GM12878 (cell line): ENCODE measurements at regions not wholly inside any gene's neighbourhood (a gene's known extent, or its start where the extent isn't known, plus 50 kb on each side); places are given as distances from the start of the nearest gene placed in this dataset.

Experiments used
- ATAC-seq: fragments of 200-7000 bp; cut with Tn5 transposase; 3 replicates; pipeline ENCODE4 v1.9.1; 2020; ENCODE audit warnings: mild to moderate bottlenecking, moderate library complexity
- BruUV-seq: library from RNA; stranded (reverse); fragments of 400-500 nt; replicated peaks from 2 replicates; lab custom pipeline; 2021; lab: Mats Ljungman, UMichigan
- CTCF ChIA-PET: fragments of 300-600 bp; sonication (Branson Sonifier 250); formaldehyde crosslinking; extraction: SDS; loops from one replicate; lab custom pipeline; 2021; ENCODE audit warnings: inconsistent platforms; lab: Yijun Ruan, JAX
- POLR2A ChIA-PET: fragments of 350-600 bp; formaldehyde crosslinking; extraction: SDS; loops from one replicate; lab custom pipeline; 2021; ENCODE audit warnings: inconsistent platforms; lab: Charles Lee
- RAD21 ChIA-PET: fragments of 300-600 bp; sonication (Branson Sonifier 250); formaldehyde crosslinking; loops from one replicate; lab custom pipeline; 2023; ENCODE audit warnings: antibody characterized with exemption; ENCODE audit not compliant: unreplicated experiment; lab: Charles Lee
- SMC1A ChIA-PET: fragments of 300-600 bp; sonication (Branson Sonifier 250); formaldehyde crosslinking; loops from one replicate; lab custom pipeline; 2023; ENCODE audit not compliant: unreplicated experiment, uncharacterized antibody; lab: Charles Lee
- DNase-seq: peaks from one replicate; pipeline ENCODE4 v3.0.0-alpha.2; 2011; ENCODE audit warnings: low read depth, low spot score
- FAIRE-seq: peaks from 3 replicates; lab custom pipeline; 2011; peaks lifted over from hg19 to GRCh38; lab: Jason Lieb, UNC
- H2AFZ ChIP-seq: 2 replicates; pipeline ENCODE4 v1.6.0; 2011; ENCODE audit warnings: low read depth, low read length, control low read depth; ENCODE audit not compliant: control insufficient read depth
- H3K27ac ChIP-seq: 2 replicates; pipeline ENCODE4 v1.5.1; 2011; ENCODE audit warnings: control low read depth; ENCODE audit not compliant: control insufficient read depth, insufficient read depth
- H3K27me3 ChIP-seq, 2 experiments: replicated peaks in 1 of 2; 2 replicates each; pipeline versions ENCODE4 v1.6.0 to v1.6.1; 2011; ENCODE audit warnings: low read length in 1 of 2; ENCODE audit not compliant: control insufficient read depth in 2 of 2, insufficient read depth in 2 of 2
- H3K36me3 ChIP-seq, 2 experiments: 2 replicates each; pipeline ENCODE4 v1.5.1; 2011; ENCODE audit warnings: low read length in 1 of 2; ENCODE audit not compliant: control insufficient read depth in 2 of 2, insufficient read depth in 2 of 2
- H3K4me1 ChIP-seq: 2 replicates; pipeline ENCODE4 v1.6.1; 2011; ENCODE audit warnings: mild to moderate bottlenecking, low read length, moderate library complexity, mixed read lengths; ENCODE audit not compliant: control insufficient read depth, insufficient read depth
- H3K4me2 ChIP-seq: 2 replicates; pipeline ENCODE4 v1.6.0; 2011; ENCODE audit warnings: control low read depth; ENCODE audit not compliant: control insufficient read depth, insufficient read depth
- H3K4me3 ChIP-seq: fragments of 200-600 bp; sonication (generic); 2 replicates; pipeline ENCODE4 v1.5.1; 2016
- H3K79me2 ChIP-seq: 2 replicates; pipeline ENCODE4 v1.6.0; 2011; ENCODE audit warnings: low read length; ENCODE audit not compliant: control insufficient read depth, insufficient read depth
- H3K9ac ChIP-seq: 2 replicates; pipeline ENCODE4 v1.8.0; 2011; ENCODE audit warnings: low read length, control low read depth, mixed read lengths; ENCODE audit not compliant: control insufficient read depth, insufficient read depth
- H3K9me3 ChIP-seq: replicated peaks from 3 replicates; pipeline ENCODE4 v1.5.1; 2011; ENCODE audit warnings: mild to moderate bottlenecking, low read length; ENCODE audit not compliant: control insufficient read depth, insufficient read depth
- H4K20me1 ChIP-seq: 2 replicates; pipeline ENCODE4 v1.6.0; 2011; ENCODE audit not compliant: control insufficient read depth, insufficient read depth
- NFYB ChIP-seq: IDR thresholded peaks from 2 replicates; pipeline ENCODE4 v1.6.1; 2011; ENCODE audit warnings: low read depth, mild to moderate bottlenecking, low read length, improper control_type of control experiment, moderate library complexity; ENCODE audit not compliant: insufficient read depth
- SPI1 ChIP-seq: IDR thresholded peaks from 2 replicates; pipeline ENCODE4 v1.6.1; 2011; ENCODE audit warnings: low read depth, mild to moderate bottlenecking, low read length, moderate library complexity, borderline replicate concordance; ENCODE audit not compliant: insufficient read depth
- SREBF2 ChIP-seq: IDR thresholded peaks from 2 replicates; pipeline ENCODE4 v1.6.1; 2012; ENCODE audit warnings: mild to moderate bottlenecking, low read length
- STAT1 ChIP-seq: fragments of 450-650 bp; conservative IDR thresholded peaks from 2 replicates; pipeline ENCODE4 v1.6.1; 2014; ENCODE audit warnings: antibody characterized with exemption, mild to moderate bottlenecking
- WGBS: methylation state at CpG from one replicate; pipeline ENCODE4 v1.1.6; 2016; ENCODE audit warnings: low lambda C conversion rate; ENCODE audit not compliant: insufficient replicate concordance, insufficient coverage; ENCODE audit errors: missing lambda C conversion rate; 5-methylcytosine and 5-hydroxymethylcytosine counted together
- in situ Hi-C: fragments of 300-500 bp; cut with MboI; formaldehyde crosslinking; loops from 9 replicates; pipeline ENCODE4 v1.14.3; 2018; ENCODE audit warnings: mixed read lengths
- intact Hi-C: fragments of 100-400 bp; cut with micrococcal nuclease; formaldehyde crosslinking; loops from one replicate; pipeline ENCODE4 v1.14.2; 2022; ENCODE audit not compliant: unreplicated experiment
- TF ChIP-seq, protein P1 (sequence below): fragments of 450-650 bp; IDR thresholded peaks from 2 replicates; pipeline ENCODE4 v1.6.1; 2017; ENCODE audit warnings: antibody characterized with exemption, mild to moderate bottlenecking, moderate library complexity

DNA sequence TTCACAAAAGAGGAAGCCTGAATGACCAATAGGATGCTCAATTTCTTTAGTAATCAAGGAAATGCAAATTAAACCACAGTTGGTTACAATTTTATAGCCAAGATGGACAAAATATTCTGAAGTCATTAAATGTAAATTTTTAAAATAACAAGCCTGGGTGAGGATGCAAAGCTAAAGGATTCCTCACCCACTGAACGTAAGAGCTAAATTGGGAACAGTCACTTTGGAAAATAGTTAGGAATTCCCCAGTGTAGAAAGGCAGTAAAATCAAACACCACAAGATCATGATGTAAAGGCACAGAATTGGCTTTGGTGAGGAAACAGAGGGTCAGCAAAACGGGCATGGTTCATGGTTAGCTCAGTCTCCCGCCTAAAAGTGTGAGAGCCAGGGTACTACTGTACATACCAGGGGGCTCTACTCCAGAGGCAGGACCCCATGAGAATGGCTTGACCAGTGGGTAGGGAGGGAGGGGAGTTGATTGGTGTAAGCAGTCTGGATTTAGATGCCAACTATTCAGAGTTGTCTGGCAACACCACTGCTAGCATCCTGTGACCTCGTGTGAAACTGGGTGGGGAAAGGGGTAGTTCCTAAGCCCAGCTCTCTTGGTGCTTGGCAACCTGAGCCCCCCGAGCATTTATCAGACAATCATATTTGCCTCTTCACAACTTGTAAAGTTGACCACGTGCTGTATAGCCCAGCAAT is 213.4 kb upstream of the EGLN3 start:
- FAIRE-seq, result peak; percentile 27
- ChIA-PET SMC1A (interaction anchor here (0.6 to 3.3 kb wide), 7 partner anchors 16 to 299 kb away, joined by 3 to 20 read pairs (median 3); no protein-coding TSS in a partner anchor), CTCF (interaction anchor here (0.6 to 1.8 kb wide), 4 partner anchors 10 to 320 kb away, joined by 3 to 6 read pairs (median 4); no protein-coding TSS in a partner anchor), RAD21 (interaction anchor here (1.1 to 2.7 kb wide), 4 partner anchors 9 to 66 kb away, joined by 3 to 9 read pairs (median 6); no protein-coding TSS in a partner anchor), POLR2A (interaction anchor here (0.6 to 1.0 kb wide), 2 partner anchors 9 to 37 kb away, joined by 4 to 7 read pairs; no protein-coding TSS in a partner anchor)
- H3K27me3 ChIP-seq, result no peaks in the 10 kb centered on the region
- H3K9ac ChIP-seq, result no peak overlapping the region
- in situ Hi-C loops (no loop called here), intact Hi-C loops (no loop called here)
- no peak overlapping the region for H3K4me3 ChIP-seq
- no peak for TF ChIP-seq SREBF2
- TF ChIP-seq SPI1, result peak; percentile 44; the same call in 1 of the 2 replicates
- no peak for TF ChIP-seq NFYB
- TF ChIP-seq STAT1, result no peak
- TF ChIP-seq, protein P1, sequence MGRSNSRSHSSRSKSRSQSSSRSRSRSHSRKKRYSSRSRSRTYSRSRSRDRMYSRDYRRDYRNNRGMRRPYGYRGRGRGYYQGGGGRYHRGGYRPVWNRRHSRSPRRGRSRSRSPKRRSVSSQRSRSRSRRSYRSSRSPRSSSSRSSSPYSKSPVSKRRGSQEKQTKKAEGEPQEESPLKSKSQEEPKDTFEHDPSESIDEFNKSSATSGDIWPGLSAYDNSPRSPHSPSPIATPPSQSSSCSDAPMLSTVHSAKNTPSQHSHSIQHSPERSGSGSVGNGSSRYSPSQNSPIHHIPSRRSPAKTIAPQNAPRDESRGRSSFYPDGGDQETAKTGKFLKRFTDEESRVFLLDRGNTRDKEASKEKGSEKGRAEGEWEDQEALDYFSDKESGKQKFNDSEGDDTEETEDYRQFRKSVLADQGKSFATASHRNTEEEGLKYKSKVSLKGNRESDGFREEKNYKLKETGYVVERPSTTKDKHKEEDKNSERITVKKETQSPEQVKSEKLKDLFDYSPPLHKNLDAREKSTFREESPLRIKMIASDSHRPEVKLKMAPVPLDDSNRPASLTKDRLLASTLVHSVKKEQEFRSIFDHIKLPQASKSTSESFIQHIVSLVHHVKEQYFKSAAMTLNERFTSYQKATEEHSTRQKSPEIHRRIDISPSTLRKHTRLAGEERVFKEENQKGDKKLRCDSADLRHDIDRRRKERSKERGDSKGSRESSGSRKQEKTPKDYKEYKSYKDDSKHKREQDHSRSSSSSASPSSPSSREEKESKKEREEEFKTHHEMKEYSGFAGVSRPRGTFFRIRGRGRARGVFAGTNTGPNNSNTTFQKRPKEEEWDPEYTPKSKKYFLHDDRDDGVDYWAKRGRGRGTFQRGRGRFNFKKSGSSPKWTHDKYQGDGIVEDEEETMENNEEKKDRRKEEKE, result no peak
- 19% methylated on average over 6 of the region's 6 CpGs for WGBS
- no peaks in the 10 kb centered on the region for H3K36me3 ChIP-seq
- no peaks in the 10 kb centered on the region for H3K4me1 ChIP-seq
- no peak for DNase-seq
- H3K79me2 ChIP-seq, result no peaks in the 10 kb centered on the region
- ATAC-seq, result no peak; the same call in 1 of the 3 replicates
- no peak overlapping the region for H3K27ac ChIP-seq
- no peak overlapping the region for H2AFZ ChIP-seq
- H3K9me3 ChIP-seq, result no peaks in the 10 kb centered on the region
- H3K4me2 ChIP-seq, result no peak overlapping the region
- no TSS peak for BruUV-seq
- no peaks in the 10 kb centered on the region for H4K20me1 ChIP-seq
